B cell (primary cell): ENCODE measurements at regions not wholly inside any gene's neighbourhood (a gene's known extent, or its start where the extent isn't known, plus 50 kb on each side); places are given as distances from the start of the nearest gene placed in this dataset.

Experiments used
- ATAC-seq: fragments of 200-7000 bp; cut with Tn5 transposase; one replicate; pipeline ENCODE4 v1.10.0; 2021; ENCODE audit warnings: low read depth, mild to moderate bottlenecking, moderate number of reproducible peaks, moderate library complexity
- CTCF ChIA-PET: fragments of 350-600 bp; sonication (Branson Sonifier 250); formaldehyde crosslinking; loops from one replicate; lab custom pipeline; 2021; ENCODE audit warnings: antibody characterized with exemption, inconsistent platforms; lab: Charles Lee
- POLR2A ChIA-PET: fragments of 350-600 bp; sonication (Branson Sonifier 250); formaldehyde crosslinking; loops from one replicate; lab custom pipeline; 2021; ENCODE audit warnings: antibody characterized with exemption; lab: Charles Lee
- DNase-seq: peaks from one replicate; pipeline ENCODE4 v3.0.0; 2013
- H2AFZ ChIP-seq: 2 replicates; pipeline ENCODE4 v1.6.1; 2012; ENCODE audit warnings: mild to moderate bottlenecking, low read depth, low read length; ENCODE audit not compliant: insufficient read depth, poor library complexity, severe bottlenecking
- H3K27ac ChIP-seq, 2 donors: 1 replicate in 1 of 2; 2 replicates in 1 of 2; pipeline ENCODE4 v1.5.1; 2012 to 2013; ENCODE audit warnings: low read length in 2 of 2, mild to moderate bottlenecking in 2 of 2, moderate library complexity in 1 of 2
- H3K27me3 ChIP-seq, 4 experiments: fragments of 200-600 bp in 1 of 4; sonication (generic) in 1 of 4; replicated peaks in 1 of 4; 1 replicate in 2 of 4; 2 replicates in 2 of 4; pipeline versions ENCODE4 v1.6.1 to v1.7.0; 2013 to 2016; ENCODE audit warnings: low read length in 3 of 4, mild to moderate bottlenecking in 2 of 4, mixed read lengths in 1 of 4, moderate library complexity in 1 of 4; ENCODE audit not compliant: insufficient read depth in 4 of 4, control insufficient read depth in 3 of 4; ENCODE audit errors: control extremely low read depth in 1 of 4
- H3K36me3 ChIP-seq, 2 experiments: replicated peaks in 1 of 2; 1 replicate in 1 of 2; 2 replicates in 1 of 2; pipeline versions ENCODE4 v1.6.1 to v1.7.1; 2013; ENCODE audit warnings: low read length in 1 of 2; ENCODE audit not compliant: insufficient read depth in 2 of 2, control insufficient read depth in 1 of 2; ENCODE audit errors: control extremely low read depth in 1 of 2, extremely low read depth in 1 of 2
- H3K4me1 ChIP-seq, 2 donors: fragments of 200-600 bp in 1 of 2; sonication (generic) in 1 of 2; 1 replicate in 1 of 2; 2 replicates in 1 of 2; pipeline versions ENCODE4 v1.5.1 to v1.6.1; 2013 to 2017; ENCODE audit warnings: low read length in 2 of 2; ENCODE audit not compliant: control insufficient read depth in 2 of 2, insufficient read depth in 2 of 2
- H3K4me2 ChIP-seq: replicated peaks from 2 replicates; pipeline ENCODE3; 2012; ENCODE audit warnings: mild to moderate bottlenecking, low read depth, low read length; ENCODE audit not compliant: poor library complexity, severe bottlenecking
- H3K4me3 ChIP-seq, 5 experiments: fragments of 200-600 bp in 1 of 5; sonication (generic) in 1 of 5; 1 replicate in 3 of 5; 2 replicates in 2 of 5; pipeline versions ENCODE4 v1.5.1 to v1.7.0; 2011 to 2016; ENCODE audit warnings: low read length in 4 of 5, mild to moderate bottlenecking in 4 of 5, low read depth in 2 of 5, control low read depth in 1 of 5, moderate library complexity in 1 of 5; ENCODE audit not compliant: insufficient read depth in 1 of 5; ENCODE audit errors: control extremely low read depth in 1 of 5, extremely low read depth in 1 of 5
- H3K79me2 ChIP-seq: fragments of 200-600 bp; sonication (generic); one replicate; pipeline ENCODE4 v1.6.0; 2016; ENCODE audit warnings: low read length; ENCODE audit not compliant: control insufficient read depth, insufficient read depth
- H3K9ac ChIP-seq: fragments of 200-600 bp; sonication (generic); 2 replicates; pipeline ENCODE4 v1.6.1; 2017; ENCODE audit warnings: mild to moderate bottlenecking, low read length, moderate library complexity
- H3K9me3 ChIP-seq, 3 donors: one replicate each; pipeline versions ENCODE4 v1.6.1 to v1.7.1; 2013; ENCODE audit warnings: low read length in 2 of 3; ENCODE audit not compliant: control insufficient read depth in 2 of 3, insufficient read depth in 1 of 3; ENCODE audit errors: control extremely low read depth in 1 of 3
- H4K20me1 ChIP-seq: 2 replicates; pipeline ENCODE4 v1.6.0; 2012; ENCODE audit warnings: mild to moderate bottlenecking, low read length; ENCODE audit not compliant: insufficient read depth, control insufficient read depth, poor library complexity, severe bottlenecking
- H3K27ac Mint-ChIP-seq: one replicate; pipeline ENCODE4 v1.8.0; 2021; ENCODE audit warnings: mixed read lengths
- H3K27me3 Mint-ChIP-seq: one replicate; pipeline ENCODE4 v1.8.0; 2021; ENCODE audit warnings: mixed read lengths
- H3K4me1 Mint-ChIP-seq: one replicate; pipeline ENCODE4 v1.8.0; 2021; ENCODE audit warnings: mixed read lengths
- H3K4me3 Mint-ChIP-seq: one replicate; pipeline ENCODE4 v1.8.0; 2021; ENCODE audit warnings: mixed read lengths
- H3K9me3 Mint-ChIP-seq: one replicate; pipeline ENCODE4 v1.8.0; 2022; ENCODE audit warnings: mixed read lengths; ENCODE audit not compliant: insufficient read depth
- EZH2 ChIP-seq: IDR thresholded peaks from 2 replicates; pipeline ENCODE4 v1.6.1; 2012; ENCODE audit warnings: borderline replicate concordance, low read depth, mild to moderate bottlenecking, moderate library complexity, low read length; ENCODE audit not compliant: insufficient read depth, poor library complexity, severe bottlenecking
- WGBS: methylation state at CpG from one replicate; pipeline ENCODE4 v1.1.5; 2013; ENCODE audit warnings: missing lambda C conversion rate; ENCODE audit not compliant: insufficient coverage; 5-methylcytosine and 5-hydroxymethylcytosine counted together
- intact Hi-C: fragments of 100-400 bp; cut with micrococcal nuclease; formaldehyde crosslinking; loops from one replicate; pipeline ENCODE4 v1.10.0; 2022
- TF ChIP-seq, protein P1 (sequence below): fragments of 200-600 bp; IDR thresholded peaks from one replicate; pipeline ENCODE4 v1.8.0; 2022; ENCODE audit warnings: antibody characterized with exemption, mild to moderate bottlenecking

DNA sequence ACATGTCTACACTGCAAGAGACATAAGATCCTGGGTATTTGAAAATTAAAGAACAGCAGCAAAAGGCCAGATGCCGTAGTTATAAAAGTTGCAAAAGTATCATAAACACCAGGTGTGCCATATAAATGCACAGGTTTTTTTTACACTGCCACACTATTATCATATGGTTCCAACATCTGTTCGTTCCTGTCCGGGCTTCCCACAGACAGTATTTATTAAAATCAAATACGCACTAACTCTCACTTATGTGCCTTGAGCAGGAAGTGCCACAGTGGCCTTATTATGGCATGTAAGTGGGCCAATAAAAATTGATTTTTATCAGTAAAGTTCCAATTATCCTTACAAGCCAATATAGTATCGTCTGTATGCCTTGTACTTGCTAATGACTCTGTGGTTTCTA, 873.2 kb downstream of the RPA4 start:
- no peaks in the 10 kb centered on the region for H3K4me1 ChIP-seq
- TF ChIP-seq, protein P1, sequence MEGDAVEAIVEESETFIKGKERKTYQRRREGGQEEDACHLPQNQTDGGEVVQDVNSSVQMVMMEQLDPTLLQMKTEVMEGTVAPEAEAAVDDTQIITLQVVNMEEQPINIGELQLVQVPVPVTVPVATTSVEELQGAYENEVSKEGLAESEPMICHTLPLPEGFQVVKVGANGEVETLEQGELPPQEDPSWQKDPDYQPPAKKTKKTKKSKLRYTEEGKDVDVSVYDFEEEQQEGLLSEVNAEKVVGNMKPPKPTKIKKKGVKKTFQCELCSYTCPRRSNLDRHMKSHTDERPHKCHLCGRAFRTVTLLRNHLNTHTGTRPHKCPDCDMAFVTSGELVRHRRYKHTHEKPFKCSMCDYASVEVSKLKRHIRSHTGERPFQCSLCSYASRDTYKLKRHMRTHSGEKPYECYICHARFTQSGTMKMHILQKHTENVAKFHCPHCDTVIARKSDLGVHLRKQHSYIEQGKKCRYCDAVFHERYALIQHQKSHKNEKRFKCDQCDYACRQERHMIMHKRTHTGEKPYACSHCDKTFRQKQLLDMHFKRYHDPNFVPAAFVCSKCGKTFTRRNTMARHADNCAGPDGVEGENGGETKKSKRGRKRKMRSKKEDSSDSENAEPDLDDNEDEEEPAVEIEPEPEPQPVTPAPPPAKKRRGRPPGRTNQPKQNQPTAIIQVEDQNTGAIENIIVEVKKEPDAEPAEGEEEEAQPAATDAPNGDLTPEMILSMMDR, result no peak
- no peak for TF ChIP-seq EZH2
- no peak overlapping the region for H3K4me3 ChIP-seq
- no peaks in the 10 kb centered on the region for H3K4me1 Mint-ChIP-seq
- H3K4me3 Mint-ChIP-seq, result no peak overlapping the region
- no peaks in the 10 kb centered on the region for H3K27me3 ChIP-seq
- H3K4me2 ChIP-seq, result no peak overlapping the region
- ChIA-PET POLR2A (no interaction called here), CTCF (no interaction called here)
- no peaks in the 10 kb centered on the region for H3K36me3 ChIP-seq
- no peaks in the 10 kb centered on the region for H3K9me3 Mint-ChIP-seq
- DNase-seq (no peak), ATAC-seq (no peak)
- H4K20me1 ChIP-seq, result no peaks in the 10 kb centered on the region
- no peaks in the 10 kb centered on the region for H3K27me3 Mint-ChIP-seq
- H3K27ac ChIP-seq, result no peak overlapping the region
- H3K9me3 ChIP-seq, result no peaks in the 10 kb centered on the region
- WGBS, result no CpG with 5 or more reads among the region's 5 CpGs
- H2AFZ ChIP-seq, result no peak overlapping the region
- H3K9ac ChIP-seq, result no peak overlapping the region
- intact Hi-C loops, result no loop called here
- no peak overlapping the region for H3K27ac Mint-ChIP-seq
- H3K79me2 ChIP-seq, result no peaks in the 10 kb centered on the region

DNA sequence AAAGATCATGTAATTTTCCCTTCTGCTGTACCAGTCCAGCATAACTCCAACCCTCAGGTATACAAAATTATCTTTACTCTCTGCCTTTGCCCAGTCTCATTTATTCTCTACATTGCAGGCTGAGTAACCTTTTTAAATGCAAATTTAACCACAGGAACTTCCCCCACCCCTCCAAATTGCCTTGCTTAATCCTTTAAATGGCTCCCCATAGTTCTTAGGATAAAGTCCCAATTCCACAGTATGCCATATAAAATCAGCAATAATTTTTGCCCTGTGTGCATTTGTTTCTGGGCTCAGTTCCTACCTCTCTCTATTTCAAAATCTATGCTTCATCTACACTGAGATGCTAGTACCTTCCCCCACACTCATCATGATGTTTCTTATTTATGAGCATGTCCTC, 879.7 kb downstream of the RPA4 start:
- no peaks in the 10 kb centered on the region for H3K27me3 Mint-ChIP-seq
- H3K27ac Mint-ChIP-seq, result no peak overlapping the region
- ChIA-PET POLR2A (no interaction called here), CTCF (no interaction called here)
- H2AFZ ChIP-seq, result no peak overlapping the region
- H3K4me3 ChIP-seq, result no peak overlapping the region
- no peaks in the 10 kb centered on the region for H3K36me3 ChIP-seq
- H3K9ac ChIP-seq, result no peak overlapping the region
- DNase-seq (no peak), ATAC-seq (no peak)
- no peak overlapping the region for H3K4me2 ChIP-seq
- H3K9me3 Mint-ChIP-seq, result no peaks in the 10 kb centered on the region
- no peaks in the 10 kb centered on the region for H3K4me1 Mint-ChIP-seq
- TF ChIP-seq, protein P1, result no peak
- no peak for TF ChIP-seq EZH2
- no peak overlapping the region for H3K4me3 Mint-ChIP-seq
- no peaks in the 10 kb centered on the region for H3K4me1 ChIP-seq
- no peaks in the 10 kb centered on the region for H3K9me3 ChIP-seq
- no peak overlapping the region for H3K27ac ChIP-seq
- no peaks in the 10 kb centered on the region for H3K27me3 ChIP-seq
- no peaks in the 10 kb centered on the region for H3K79me2 ChIP-seq
- H4K20me1 ChIP-seq, result no peaks in the 10 kb centered on the region
- intact Hi-C loops, result no loop called here
